Astrocyte of the spinal cord (primary cell): ENCODE measurements at regions not wholly inside any gene's neighbourhood (a gene's known extent, or its start where the extent isn't known, plus 50 kb on each side); places are given as distances from the start of the nearest gene placed in this dataset.

Experiments used
- DNase-seq: peaks from one replicate; pipeline ENCODE4 v3.0.0; 2011; ENCODE audit warnings: low read depth, low spot score
- H3K4me3 ChIP-seq: 2 replicates; pipeline ENCODE4 v1.5.1; 2011; ENCODE audit warnings: low read depth, mild to moderate bottlenecking, low read length, moderate library complexity
- CTCF ChIP-seq: IDR thresholded peaks from 2 replicates; pipeline ENCODE4 v1.5.1; 2012; ENCODE audit warnings: low read depth, mild to moderate bottlenecking, low read length, inconsistent platforms
- in situ Hi-C: cut with HindIII; loops from 2 replicates; pipeline ENCODE4 v1.10.0; 2017; ENCODE audit warnings: low sequenced_read_pairs

- peak; percentile 2 for DNase-seq
- no peak overlapping the region for H3K4me3 ChIP-seq
- no peak for TF ChIP-seq CTCF
- in situ Hi-C loops, result no loop called here
These were observed 725.6 kb upstream of the ID2 start for GRCh38 chr2:7956126-7956689.

DNA sequence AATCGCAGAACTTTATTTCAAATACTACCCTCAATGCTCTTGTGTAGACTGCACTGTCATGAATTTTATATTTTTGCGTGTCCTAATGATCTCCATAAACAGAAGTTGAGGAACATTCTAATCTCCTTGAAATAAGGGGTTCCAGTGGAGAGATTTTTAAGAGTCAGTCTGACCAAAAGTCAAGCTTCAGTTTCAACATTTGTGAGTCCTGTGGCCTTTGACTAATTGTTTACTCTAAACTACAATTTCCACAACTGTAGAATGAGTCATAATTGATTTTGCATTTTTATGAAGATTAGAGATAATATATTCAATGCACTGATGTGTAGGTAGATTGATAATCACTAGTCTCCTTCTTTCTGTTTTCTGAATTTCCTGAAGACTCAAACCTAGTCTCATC is 720.3 kb upstream of the ID2 start:
- DNase-seq, result no peak
- no peak for TF ChIP-seq CTCF
- in situ Hi-C loops, result no loop called here
- no peak overlapping the region for H3K4me3 ChIP-seq

GRCh38 chr2:7962161-7962560 is 719.7 kb upstream of the ID2 start:
- in situ Hi-C loops, result no loop called here
- no peak overlapping the region for H3K4me3 ChIP-seq
- DNase-seq, result no peak
- no peak for TF ChIP-seq CTCF

DNA sequence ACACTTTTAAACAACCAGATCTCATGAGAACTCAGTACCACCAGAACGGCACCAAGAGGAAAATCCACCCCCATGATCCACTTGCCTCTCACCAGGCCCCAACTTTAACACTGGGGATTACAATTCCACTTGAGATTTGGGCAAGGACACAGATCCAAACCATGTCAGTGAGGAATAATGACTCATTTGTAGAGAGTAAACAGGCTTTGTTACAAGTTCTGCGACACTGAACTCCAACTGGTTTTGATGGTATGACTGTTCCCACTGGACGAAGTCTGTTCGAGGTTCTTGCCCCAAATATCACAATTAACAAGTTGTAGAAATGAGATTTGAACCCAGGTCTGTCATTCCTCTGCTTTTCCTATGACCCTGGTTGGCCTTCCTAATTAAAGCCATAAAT is 718.1 kb upstream of the ID2 start:
- H3K4me3 ChIP-seq, result no peak overlapping the region
- no peak for DNase-seq
- no peak for TF ChIP-seq CTCF
- in situ Hi-C loops, result no loop called here

DNA sequence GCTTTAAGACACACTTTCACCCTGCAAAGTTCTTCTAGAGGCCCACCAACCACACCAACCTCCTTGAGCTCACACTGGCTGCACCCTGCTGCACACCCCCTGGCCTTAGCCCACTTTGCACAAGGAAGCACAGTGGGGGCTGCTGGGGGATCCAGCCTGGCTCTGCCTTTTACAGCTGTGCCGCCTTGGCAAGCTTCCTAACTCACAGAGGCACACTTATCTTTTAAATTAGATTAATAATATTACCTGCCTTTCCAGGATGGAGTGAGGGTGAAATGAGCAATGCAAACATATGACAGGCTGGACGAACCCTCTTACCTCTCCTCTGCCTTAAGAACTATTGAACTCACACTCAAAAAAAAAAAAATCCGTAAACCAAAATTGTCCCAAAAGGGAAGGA is 715.8 kb upstream of the ID2 start:
- TF ChIP-seq CTCF, result no peak
- no peak for DNase-seq
- in situ Hi-C loops, result no loop called here
- H3K4me3 ChIP-seq, result no peak overlapping the region

GRCh38 chr2:7967707-7968405 is 714.0 kb upstream of the ID2 start:
- TF ChIP-seq CTCF, result no peak
- in situ Hi-C loops, result no loop called here

More at GRCh38 chr2:7967707-7968405, 714.0 kb upstream of the ID2 start:
- no peak overlapping the region for H3K4me3 ChIP-seq
- DNase-seq, result no peak
